Esophagus squamous epithelium (tissue), 4 donors: ENCODE measurements at regions not wholly inside any gene's neighbourhood (a gene's known extent, or its start where the extent isn't known, plus 50 kb on each side); places are given as distances from the start of the nearest gene placed in this dataset.

ENCODE experiments used
- POLR2A ChIP-seq, 4 donors: fragments of 450-650 bp; IDR thresholded peaks; one replicate each; pipeline ENCODE4 v1.6.1; 2017; ENCODE audit warnings: antibody characterized with exemption in 4 of 4, mild to moderate bottlenecking in 4 of 4, moderate library complexity in 3 of 4
- TF ChIP-seq, protein P1 (sequence below), 6 experiments: fragments of 450-650 bp in 4 of 6; fragments of 200-600 bp in 2 of 6; sonication (generic) in 2 of 6; IDR thresholded peaks; one replicate each; pipeline ENCODE4 v1.5.1; 2016 to 2019; ENCODE audit warnings: antibody characterized with exemption in 6 of 6, mild to moderate bottlenecking in 4 of 6, moderate library complexity in 4 of 6

DNA sequence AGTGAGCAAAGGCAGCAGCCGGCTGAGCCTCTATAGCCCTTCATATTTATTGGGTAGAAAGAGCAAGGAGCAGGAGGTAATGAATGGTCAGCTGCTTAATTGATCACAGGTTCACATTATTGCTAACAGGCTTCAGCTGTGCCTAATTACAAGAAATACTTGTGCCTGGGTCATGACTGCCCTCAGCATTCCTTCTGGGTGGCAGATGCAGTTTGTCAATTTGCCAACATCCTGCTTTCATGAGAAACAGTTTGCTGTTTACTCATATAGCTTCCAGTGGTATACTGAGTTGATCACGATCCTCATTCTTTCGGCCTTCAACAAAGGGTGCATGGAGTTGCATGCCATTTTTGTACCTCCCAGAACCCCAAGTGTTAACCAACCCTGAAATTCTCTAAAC lies 81.0 kb upstream of the PLEKHG7 start:
- TF ChIP-seq, protein P1, sequence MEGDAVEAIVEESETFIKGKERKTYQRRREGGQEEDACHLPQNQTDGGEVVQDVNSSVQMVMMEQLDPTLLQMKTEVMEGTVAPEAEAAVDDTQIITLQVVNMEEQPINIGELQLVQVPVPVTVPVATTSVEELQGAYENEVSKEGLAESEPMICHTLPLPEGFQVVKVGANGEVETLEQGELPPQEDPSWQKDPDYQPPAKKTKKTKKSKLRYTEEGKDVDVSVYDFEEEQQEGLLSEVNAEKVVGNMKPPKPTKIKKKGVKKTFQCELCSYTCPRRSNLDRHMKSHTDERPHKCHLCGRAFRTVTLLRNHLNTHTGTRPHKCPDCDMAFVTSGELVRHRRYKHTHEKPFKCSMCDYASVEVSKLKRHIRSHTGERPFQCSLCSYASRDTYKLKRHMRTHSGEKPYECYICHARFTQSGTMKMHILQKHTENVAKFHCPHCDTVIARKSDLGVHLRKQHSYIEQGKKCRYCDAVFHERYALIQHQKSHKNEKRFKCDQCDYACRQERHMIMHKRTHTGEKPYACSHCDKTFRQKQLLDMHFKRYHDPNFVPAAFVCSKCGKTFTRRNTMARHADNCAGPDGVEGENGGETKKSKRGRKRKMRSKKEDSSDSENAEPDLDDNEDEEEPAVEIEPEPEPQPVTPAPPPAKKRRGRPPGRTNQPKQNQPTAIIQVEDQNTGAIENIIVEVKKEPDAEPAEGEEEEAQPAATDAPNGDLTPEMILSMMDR (IDR thresholded peaks at IDR 0.05): no peak
- no peak for TF ChIP-seq POLR2A (IDR thresholded peaks at IDR 0.05)
